Common myeloid progenitor, CD34-positive (primary cell): ENCODE measurements at regions not wholly inside any gene's neighbourhood (a gene's known extent, or its start where the extent isn't known, plus 50 kb on each side); places are given as distances from the start of the nearest gene placed in this dataset.

Source experiments
- CTCF ChIA-PET: fragments of 350-600 bp; sonication (Branson Sonifier 250); formaldehyde crosslinking; loops from one replicate; lab custom pipeline; 2021; ENCODE audit warnings: antibody characterized with exemption; lab: Charles Lee
- POLR2A ChIA-PET: fragments of 350-600 bp; sonication (Branson Sonifier 250); formaldehyde crosslinking; loops from one replicate; lab custom pipeline; 2021; ENCODE audit warnings: antibody characterized with exemption; lab: Charles Lee
- DNase-seq, 3 donors: peaks; one replicate each; pipeline versions ENCODE4 v3.0.0 to v3.0.0-alpha.2; 2013
- H3K27ac ChIP-seq, 2 experiments: 1 replicate in 1 of 2; 2 replicates in 1 of 2; pipeline ENCODE4 v1.7.0; 2013; ENCODE audit warnings: inconsistent platforms in 2 of 2, low read length in 2 of 2, mild to moderate bottlenecking in 2 of 2, low read depth in 1 of 2, moderate library complexity in 1 of 2; ENCODE audit not compliant: severe bottlenecking in 2 of 2, insufficient read depth in 1 of 2, poor library complexity in 1 of 2
- H3K27me3 ChIP-seq, 5 experiments: replicated peaks in 2 of 5; 1 replicate in 3 of 5; 2 replicates in 2 of 5; pipeline versions ENCODE4 v1.6.1 to v1.7.0; 2013; ENCODE audit warnings: low read length in 4 of 5, mild to moderate bottlenecking in 2 of 5, moderate library complexity in 2 of 5, inconsistent platforms in 1 of 5; ENCODE audit not compliant: insufficient read depth in 5 of 5, control insufficient read depth in 4 of 5
- H3K36me3 ChIP-seq, 4 experiments: 1 replicate in 2 of 4; 2 replicates in 2 of 4; pipeline versions ENCODE4 v1.6.1 to v1.7.0; 2013; ENCODE audit warnings: low read length in 3 of 4, control low read depth in 1 of 4, mild to moderate bottlenecking in 1 of 4; ENCODE audit not compliant: control insufficient read depth in 4 of 4, insufficient read depth in 4 of 4
- H3K4me1 ChIP-seq, 4 experiments: 1 replicate in 3 of 4; 2 replicates in 1 of 4; pipeline versions ENCODE4 v1.6.1 to v1.7.1; 2013; ENCODE audit warnings: low read length in 3 of 4, mild to moderate bottlenecking in 3 of 4, control low read depth in 1 of 4, inconsistent platforms in 1 of 4, moderate library complexity in 1 of 4; ENCODE audit not compliant: control insufficient read depth in 4 of 4, insufficient read depth in 4 of 4; ENCODE audit errors: control extremely low read depth in 1 of 4
- H3K4me3 ChIP-seq, 7 experiments: 1 replicate in 4 of 7; 2 replicates in 3 of 7; pipeline versions ENCODE4 v1.5.1 to v1.7.0; 2013; ENCODE audit warnings: mild to moderate bottlenecking in 7 of 7, low read length in 6 of 7, moderate library complexity in 6 of 7, inconsistent platforms in 2 of 7, low read depth in 2 of 7, control low read depth in 1 of 7; ENCODE audit not compliant: insufficient read depth in 4 of 7, control insufficient read depth in 1 of 7; ENCODE audit errors: extremely low read depth in 1 of 7
- H3K9me3 ChIP-seq, 5 experiments: 1 replicate in 4 of 5; 2 replicates in 1 of 5; pipeline versions ENCODE4 v1.6.1 to v1.7.1; 2013; ENCODE audit warnings: low read length in 4 of 5, mild to moderate bottlenecking in 2 of 5, inconsistent platforms in 1 of 5, low read depth in 1 of 5, moderate library complexity in 1 of 5; ENCODE audit not compliant: control insufficient read depth in 4 of 5, insufficient read depth in 2 of 5; ENCODE audit errors: control extremely low read depth in 1 of 5
- WGBS: methylation state at CpG from one replicate; pipeline ENCODE4 v1.1.5; 2013; ENCODE audit not compliant: insufficient coverage; 5-methylcytosine and 5-hydroxymethylcytosine counted together

DNA sequence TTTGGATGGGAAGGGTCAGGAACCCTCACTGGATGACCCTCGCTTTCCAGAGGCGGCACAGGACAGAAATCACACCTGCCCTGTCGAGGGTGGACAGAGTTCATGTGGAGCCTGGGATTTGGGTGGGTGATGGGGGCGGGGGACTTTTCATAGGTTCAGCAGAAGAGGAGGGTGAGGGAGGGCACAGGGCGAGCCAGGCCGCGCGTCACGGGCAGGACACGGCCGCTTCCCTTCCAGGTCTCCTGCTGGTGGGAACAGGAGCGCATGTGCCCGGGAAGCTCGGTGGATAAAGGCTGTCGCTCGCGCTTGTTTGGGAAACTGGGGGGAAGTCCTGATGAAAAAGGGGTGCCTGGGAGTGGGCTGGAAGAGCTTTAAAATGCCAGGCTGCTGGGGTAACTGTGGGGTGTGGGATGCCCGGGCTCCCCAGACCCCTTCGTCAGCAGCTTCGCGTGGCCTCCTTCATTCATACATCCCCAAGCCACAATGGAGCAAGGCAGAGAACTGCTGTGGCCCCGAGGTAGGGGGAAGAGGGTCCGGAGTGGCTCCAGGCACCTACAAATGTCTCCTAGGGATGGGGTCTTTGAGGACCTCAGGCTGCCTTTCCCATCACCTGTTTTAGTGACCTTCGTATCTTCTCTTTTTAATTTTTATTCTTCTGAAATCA is 102.2 kb downstream of the DACT2 start:
- Histone ChIP-seq H3K9me3 (no peaks in the 10 kb centered on the region), H3K27ac (no peak overlapping the region), H3K27me3 (peaks cover 0 to 32% (median 9%) of the 10 kb centered on the region in 5 experiments), H3K36me3 (no peaks in the 10 kb centered on the region), H3K4me3 (no peak overlapping the region), H3K4me1 (no peaks in the 10 kb centered on the region)
- ChIA-PET POLR2A (no interaction called here), CTCF (interaction anchor here (1.5 kb wide), 1 partner anchor 11 kb away, joined by 3 read pairs; no protein-coding TSS in a partner anchor)
- DNase-seq: no peak
- WGBS: 95% methylated on average over 18 of the region's 24 CpGs

- CTCF ChIA-PET: no interaction called here
These were observed 102.8 kb downstream of the DACT2 start for GRCh38 chr6:168216751-168217191.

DNA sequence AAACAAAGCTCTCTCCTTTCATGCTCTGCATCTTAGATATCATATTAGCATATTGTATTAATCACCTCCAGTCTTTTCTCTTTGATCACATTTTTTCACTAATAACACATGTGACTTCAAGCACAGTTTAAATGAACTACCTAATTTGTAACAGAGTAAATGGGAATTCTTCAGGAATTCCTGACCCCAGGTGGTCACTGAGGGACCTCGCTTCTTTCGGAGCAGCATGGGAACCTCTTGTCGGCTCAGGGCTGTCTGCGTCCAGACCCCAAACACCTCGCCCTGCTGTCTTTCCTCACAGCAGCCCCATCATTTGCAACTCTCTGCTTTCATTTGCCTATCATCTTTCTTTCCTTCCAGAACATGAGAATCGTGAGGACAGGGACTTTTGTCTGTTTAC is 103.5 kb downstream of the DACT2 start:
- no peak overlapping the region for H3K27ac ChIP-seq
- WGBS: 92% methylated on average over 5 of the region's 6 CpGs
- H3K4me1 ChIP-seq: no peaks in the 10 kb centered on the region
- DNase-seq: no peak
- H3K27me3 ChIP-seq: peaks cover 0 to 32% (median 9%) of the 10 kb centered on the region in 5 experiments
- ChIA-PET POLR2A (no interaction called here), CTCF (no interaction called here)
- no peak overlapping the region for H3K4me3 ChIP-seq
- no peaks in the 10 kb centered on the region for H3K36me3 ChIP-seq
- no peaks in the 10 kb centered on the region for H3K9me3 ChIP-seq

More at GRCh38 chr6:168216751-168217191, 102.8 kb downstream of the DACT2 start:
- Histone ChIP-seq H3K9me3 (no peaks in the 10 kb centered on the region), H3K36me3 (no peaks in the 10 kb centered on the region), H3K4me3 (no peak overlapping the region), H3K27ac (no peak overlapping the region), H3K4me1 (no peaks in the 10 kb centered on the region), H3K27me3 (peaks cover 0 to 32% (median 9%) of the 10 kb centered on the region in 5 experiments)
- DNase-seq: no peak
- POLR2A ChIA-PET: no interaction called here
- 63% methylated on average over 14 of the region's 16 CpGs for WGBS

DNA sequence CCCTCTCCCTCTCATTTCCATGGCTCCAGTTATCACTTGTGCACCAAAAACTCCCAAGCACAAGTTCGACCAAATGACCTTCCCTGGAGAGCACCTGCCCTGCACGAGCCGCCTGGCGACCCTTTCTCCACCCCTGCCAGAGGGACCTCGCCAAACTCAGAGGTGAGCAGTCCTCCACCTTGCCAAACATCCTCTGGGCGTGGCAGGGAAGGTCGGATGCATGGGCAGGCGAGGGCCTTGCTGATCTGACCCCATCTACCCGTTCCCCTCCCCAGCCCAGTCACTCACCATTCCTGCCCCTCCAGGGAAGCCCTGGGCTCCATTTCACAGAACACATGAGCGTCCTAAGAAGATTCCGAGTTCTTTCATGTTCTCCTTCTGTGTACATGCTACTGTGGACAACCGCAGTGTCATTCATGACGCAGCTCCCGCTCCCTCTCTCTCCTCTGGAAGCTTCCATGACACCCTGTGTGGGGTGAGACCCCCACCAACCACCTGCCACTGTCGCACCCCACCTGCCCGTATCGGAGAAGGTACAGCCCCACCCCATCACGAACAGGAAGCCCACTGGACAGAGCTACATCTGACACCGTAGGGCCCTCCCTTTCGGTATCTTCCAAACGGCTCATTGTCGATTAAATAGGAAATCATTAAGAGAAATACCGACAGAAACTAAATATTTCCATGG is 104.3 kb downstream of the DACT2 start:
- Histone ChIP-seq H3K4me1 (no peaks in the 10 kb centered on the region), H3K36me3 (no peaks in the 10 kb centered on the region), H3K27me3 (peaks cover 0 to 31% (median 9%) of the 10 kb centered on the region in 5 experiments), H3K9me3 (no peaks in the 10 kb centered on the region), H3K27ac (no peak overlapping the region), H3K4me3 (no peak overlapping the region)
- ChIA-PET POLR2A (no interaction called here), CTCF (no interaction called here)
- WGBS: 89% methylated on average over 21 of the region's 23 CpGs
- DNase-seq: no peak

DNA sequence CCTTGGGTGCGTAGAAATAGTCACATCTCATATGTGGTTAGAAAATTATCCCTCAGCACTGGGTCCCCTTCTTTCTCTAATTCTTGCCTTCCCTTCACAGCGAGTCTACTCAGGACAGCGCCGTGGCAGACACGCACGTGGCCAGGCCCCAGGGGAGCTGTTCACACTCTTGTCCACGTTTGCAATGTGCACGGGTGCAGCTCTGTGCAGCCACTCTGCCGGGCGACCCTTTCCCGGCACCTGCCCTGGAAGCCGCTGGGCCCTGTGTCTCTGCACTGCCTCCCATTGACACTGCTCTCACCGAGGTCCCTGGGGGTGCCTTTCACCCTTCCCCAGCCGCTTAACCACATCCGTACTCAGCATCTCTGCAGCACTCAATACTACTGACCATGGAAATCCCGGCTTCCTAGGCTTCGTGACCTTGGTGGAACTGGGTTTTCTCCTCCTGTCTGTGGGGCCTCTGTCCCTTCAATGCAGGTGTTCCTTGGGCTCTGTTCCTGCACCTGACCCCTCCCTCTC is 104.9 kb downstream of the DACT2 start:
- no peaks in the 10 kb centered on the region for H3K9me3 ChIP-seq
- no peaks in the 10 kb centered on the region for H3K36me3 ChIP-seq
- CTCF ChIA-PET: no interaction called here
- no peak for DNase-seq
- H3K4me1 ChIP-seq: no peaks in the 10 kb centered on the region
- WGBS: 96% methylated on average over 17 of the region's 17 CpGs
- H3K27me3 ChIP-seq: peaks cover 0 to 27% (median 7%) of the 10 kb centered on the region in 5 experiments
- POLR2A ChIA-PET: no interaction called here
- H3K27ac ChIP-seq: no peak overlapping the region
- H3K4me3 ChIP-seq: no peak overlapping the region

GRCh38 chr6:168213121-168213524 is 106.5 kb downstream of the DACT2 start:
- WGBS: 94% methylated on average over 16 of the region's 16 CpGs
- H3K27ac ChIP-seq: no peak overlapping the region
- CTCF ChIA-PET: no interaction called here
- DNase-seq: no peak
- no peaks in the 10 kb centered on the region for H3K36me3 ChIP-seq
- H3K4me1 ChIP-seq: no peaks in the 10 kb centered on the region
- H3K9me3 ChIP-seq: no peaks in the 10 kb centered on the region
- H3K4me3 ChIP-seq: no peak overlapping the region
- POLR2A ChIA-PET: no interaction called here
- H3K27me3 ChIP-seq: peaks cover 0 to 25% (median 7%) of the 10 kb centered on the region in 5 experiments

- Histone ChIP-seq H3K27ac (no peak overlapping the region), H3K4me3 (no peak overlapping the region), H3K36me3 (no peaks in the 10 kb centered on the region), H3K27me3 (peaks cover 0 to 22% (median 7%) of the 10 kb centered on the region in 5 experiments), H3K9me3 (no peaks in the 10 kb centered on the region), H3K4me1 (no peaks in the 10 kb centered on the region)
- CTCF ChIA-PET: no interaction called here
- 97% methylated on average over 17 of the region's 22 CpGs for WGBS
- POLR2A ChIA-PET: no interaction called here
- DNase-seq: no peak
These were observed 107.2 kb downstream of the DACT2 start for GRCh38 chr6:168212362-168212761.
